SK-N-MC (cell line): ENCODE measurements at regions not wholly inside any gene's neighbourhood (a gene's known extent, or its start where the extent isn't known, plus 50 kb on each side); places are given as distances from the start of the nearest gene placed in this dataset.

Experiments used
- EZH2 ChIP-seq: fragments of 200-600 bp; sonication (generic); IDR thresholded peaks from one replicate; pipeline ENCODE4 v1.6.1; 2017; ENCODE audit warnings: antibody characterized with exemption
- FOXP2 ChIP-seq: optimal IDR thresholded peaks from 2 replicates; pipeline ENCODE3; 2011; ENCODE audit warnings: mild to moderate bottlenecking, moderate library complexity; ENCODE audit not compliant: insufficient read depth; ENCODE audit errors: extremely low read length, control extremely low read depth
- POLR2AphosphoS5 ChIP-seq: IDR thresholded peaks from 2 replicates; pipeline ENCODE4 v1.6.1; 2012; ENCODE audit warnings: mild to moderate bottlenecking, low read depth, low read length, borderline replicate concordance

- no peak for TF ChIP-seq EZH2
- TF ChIP-seq POLR2AphosphoS5 = no peak
- TF ChIP-seq FOXP2 = no peak
Observed at GRCh38 chr4:20020056-20020455, 231.6 kb upstream of the SLIT2 start.
